LNCAP (cell line): ENCODE measurements at regions not wholly inside any gene's neighbourhood (a gene's known extent, or its start where the extent isn't known, plus 50 kb on each side); places are given as distances from the start of the nearest gene placed in this dataset.

Experiments used
- TF ChIP-seq, protein P1 (sequence below): fragments of 450-650 bp; IDR thresholded peaks from 2 replicates; pipeline ENCODE4 v1.5.1; 2017; ENCODE audit warnings: mild to moderate bottlenecking

DNA sequence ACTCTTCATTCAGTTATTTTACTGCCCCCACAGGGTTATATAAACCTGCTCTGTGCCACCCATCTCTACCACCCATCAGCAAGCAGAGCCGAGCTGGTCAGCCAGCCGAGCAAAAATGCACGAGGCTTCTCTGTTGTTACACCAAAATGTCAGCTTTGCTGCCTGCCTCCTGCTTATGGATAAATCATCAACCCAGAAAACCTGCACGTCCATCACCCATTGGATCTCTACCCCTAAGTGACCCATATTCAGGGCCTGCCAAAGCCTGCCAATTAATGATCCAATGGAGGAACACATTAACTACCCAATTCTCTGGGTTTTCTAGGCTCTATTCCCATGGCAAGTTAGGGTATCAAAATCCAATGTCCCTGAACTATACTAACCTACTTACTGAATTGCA is 365.5 kb upstream of the ACVR2A start:
- TF ChIP-seq, protein P1, sequence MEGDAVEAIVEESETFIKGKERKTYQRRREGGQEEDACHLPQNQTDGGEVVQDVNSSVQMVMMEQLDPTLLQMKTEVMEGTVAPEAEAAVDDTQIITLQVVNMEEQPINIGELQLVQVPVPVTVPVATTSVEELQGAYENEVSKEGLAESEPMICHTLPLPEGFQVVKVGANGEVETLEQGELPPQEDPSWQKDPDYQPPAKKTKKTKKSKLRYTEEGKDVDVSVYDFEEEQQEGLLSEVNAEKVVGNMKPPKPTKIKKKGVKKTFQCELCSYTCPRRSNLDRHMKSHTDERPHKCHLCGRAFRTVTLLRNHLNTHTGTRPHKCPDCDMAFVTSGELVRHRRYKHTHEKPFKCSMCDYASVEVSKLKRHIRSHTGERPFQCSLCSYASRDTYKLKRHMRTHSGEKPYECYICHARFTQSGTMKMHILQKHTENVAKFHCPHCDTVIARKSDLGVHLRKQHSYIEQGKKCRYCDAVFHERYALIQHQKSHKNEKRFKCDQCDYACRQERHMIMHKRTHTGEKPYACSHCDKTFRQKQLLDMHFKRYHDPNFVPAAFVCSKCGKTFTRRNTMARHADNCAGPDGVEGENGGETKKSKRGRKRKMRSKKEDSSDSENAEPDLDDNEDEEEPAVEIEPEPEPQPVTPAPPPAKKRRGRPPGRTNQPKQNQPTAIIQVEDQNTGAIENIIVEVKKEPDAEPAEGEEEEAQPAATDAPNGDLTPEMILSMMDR = no peak

DNA sequence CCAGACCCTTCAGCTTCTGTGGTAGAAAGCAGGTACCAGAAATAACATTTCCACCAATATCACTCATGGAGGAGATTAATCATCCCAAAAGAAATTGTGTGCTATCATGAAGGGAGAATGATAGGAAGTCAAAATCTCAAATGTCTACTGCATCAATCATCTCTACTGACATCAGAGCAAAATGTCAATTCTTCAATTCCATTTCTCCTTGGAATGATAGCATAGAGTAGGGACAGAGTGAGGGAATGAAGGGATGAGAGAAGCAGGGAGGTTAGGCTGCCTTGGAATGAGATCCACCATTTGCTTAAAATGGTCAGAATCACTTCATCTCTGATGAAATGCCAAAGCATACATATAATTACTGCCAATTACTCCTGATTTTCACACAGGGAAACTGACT is 371.8 kb upstream of the ACVR2A start:
- TF ChIP-seq, protein P1 = no peak

DNA sequence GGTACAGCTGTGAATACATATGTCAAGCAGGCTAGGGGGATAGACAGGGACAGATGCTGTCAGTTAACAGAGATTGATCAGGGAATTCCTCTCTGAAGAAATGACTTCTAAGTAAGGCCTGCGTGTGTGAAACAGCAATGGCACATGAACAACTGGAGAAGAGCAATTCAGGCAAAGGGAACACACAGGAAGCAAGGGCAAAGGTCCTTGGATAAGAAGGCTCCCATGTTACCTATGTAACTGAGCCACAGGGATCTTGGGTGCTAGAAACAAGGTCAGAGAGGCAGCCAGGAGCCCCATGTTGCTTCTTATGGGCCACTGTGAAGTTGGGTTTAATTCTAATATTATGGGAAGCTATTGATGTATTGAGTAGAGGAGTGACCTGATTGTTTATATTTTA is 373.7 kb upstream of the ACVR2A start:
- TF ChIP-seq, protein P1 = no peak

DNA sequence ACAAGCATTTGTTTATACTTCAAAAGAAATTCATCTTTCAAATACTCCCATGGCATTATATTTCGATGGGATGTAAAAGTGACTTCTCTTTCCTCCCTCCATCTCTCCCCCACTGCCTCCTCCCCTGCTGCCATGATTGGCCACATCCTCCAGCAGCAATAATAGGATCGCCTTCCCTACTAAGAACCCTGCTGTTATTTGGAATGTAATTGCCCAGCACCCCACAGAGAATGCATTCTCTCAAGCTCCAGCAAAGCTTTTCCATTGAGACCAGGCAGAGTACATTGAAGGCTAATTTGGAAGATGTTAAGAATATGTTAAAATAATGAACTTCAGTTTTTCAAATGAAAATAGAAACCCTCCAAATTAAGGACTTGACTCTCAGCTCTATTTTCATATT is 375.4 kb upstream of the ACVR2A start:
- TF ChIP-seq, protein P1 = no peak

DNA sequence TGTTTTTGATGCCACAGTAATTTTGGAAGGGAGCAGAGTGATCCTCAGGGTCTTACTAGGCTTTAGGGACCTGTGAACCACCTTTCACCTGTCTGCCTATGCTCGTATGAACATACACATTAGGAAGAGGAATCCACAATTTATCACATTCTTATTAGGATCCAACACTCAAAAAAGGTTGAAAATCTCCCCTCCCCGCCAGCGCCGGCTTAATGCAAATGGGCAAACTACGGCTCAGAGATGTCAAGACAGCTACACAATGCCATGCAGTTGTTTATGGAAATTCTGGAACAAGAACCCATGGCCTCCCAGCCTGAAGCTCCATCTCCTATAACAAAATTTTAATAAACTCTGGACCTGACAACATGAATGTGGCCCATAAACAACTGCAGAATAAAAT is 375.9 kb upstream of the ACVR2A start:
- TF ChIP-seq, protein P1 = no peak

DNA sequence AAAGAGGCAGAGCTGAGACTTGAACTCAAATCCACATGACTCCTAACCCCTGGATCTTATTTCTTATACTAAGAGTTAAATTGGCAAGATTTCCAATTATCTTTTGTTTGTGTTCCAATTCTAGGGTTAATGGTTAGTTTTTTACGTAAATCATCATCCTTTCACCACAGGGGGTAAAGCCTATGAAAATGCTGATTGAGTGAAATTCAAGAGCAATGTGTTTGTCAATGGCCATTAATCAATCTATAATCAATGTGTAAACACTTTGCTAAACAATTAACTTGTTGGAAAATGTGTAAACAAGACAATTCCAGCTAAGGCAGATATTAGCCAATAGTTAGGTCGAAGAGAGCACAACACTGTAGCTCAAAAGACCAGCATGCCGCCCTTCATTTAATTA is 376.5 kb upstream of the ACVR2A start:
- TF ChIP-seq, protein P1 = no peak

DNA sequence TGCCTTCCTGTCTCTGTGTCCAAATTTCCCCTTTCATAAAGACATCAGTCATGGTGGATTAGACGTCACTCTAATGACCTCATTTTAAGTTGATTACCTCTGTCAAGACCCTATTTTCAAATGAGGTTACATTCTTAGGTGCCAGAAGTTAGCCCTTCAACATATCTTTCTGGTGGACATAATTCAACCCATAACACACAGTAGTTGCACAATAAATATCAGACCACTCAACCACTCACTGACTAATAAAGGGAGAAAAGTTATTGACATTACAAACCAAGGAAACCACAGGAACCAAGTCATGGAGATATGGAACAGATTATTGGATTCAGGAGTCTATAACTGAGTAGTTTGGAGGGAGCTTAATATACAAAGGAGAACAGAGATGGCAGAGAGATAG is 377.4 kb upstream of the ACVR2A start:
- TF ChIP-seq, protein P1 = no peak

DNA sequence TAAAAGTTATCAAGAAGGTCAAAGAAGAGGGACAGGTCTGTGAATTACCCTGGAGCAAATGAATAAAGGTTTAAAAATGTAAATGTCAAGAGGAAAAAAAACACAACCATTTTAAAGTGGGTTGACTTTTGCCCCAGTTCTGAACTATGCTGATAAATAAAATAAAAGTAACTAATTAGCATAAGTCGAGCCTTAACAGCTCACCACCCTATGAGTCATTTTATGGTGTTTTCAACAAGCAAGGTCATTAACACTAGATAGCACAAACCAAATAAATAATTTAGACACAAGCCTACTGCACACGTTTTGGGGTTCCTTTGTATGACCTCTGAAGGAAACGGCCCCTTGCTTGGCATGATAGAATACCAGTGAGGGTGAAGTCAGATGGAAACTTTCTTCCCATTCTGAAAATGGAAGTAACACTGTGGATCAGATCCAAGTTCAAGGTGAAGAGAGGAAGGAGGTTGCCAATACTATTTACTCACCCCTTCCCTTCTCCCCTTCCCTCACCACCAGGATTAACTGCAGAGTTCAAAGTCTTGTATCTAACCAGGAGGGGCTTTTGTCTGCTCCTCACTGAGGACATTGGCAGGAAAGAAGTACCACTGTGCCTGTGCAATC is 380.0 kb upstream of the ACVR2A start:
- TF ChIP-seq, protein P1 = no peak
